Sigmoid colon (tissue), 4 donors: ENCODE measurements at regions not wholly inside any gene's neighbourhood (a gene's known extent, or its start where the extent isn't known, plus 50 kb on each side); places are given as distances from the start of the nearest gene placed in this dataset.

Experiments
- CTCF ChIP-seq, 4 experiments: fragments of 450-650 bp in 3 of 4; fragments of 200-600 bp in 1 of 4; IDR thresholded peaks; one replicate each; pipeline ENCODE4 v1.5.1; 2016 to 2019; ENCODE audit warnings: antibody characterized with exemption in 4 of 4, mild to moderate bottlenecking in 3 of 4, moderate library complexity in 2 of 4
- EP300 ChIP-seq, 4 donors: sonication (generic); formaldehyde crosslinking; IDR thresholded peaks; one replicate each; pipeline ENCODE4 v1.6.1; 2017; ENCODE audit warnings: antibody characterized with exemption in 4 of 4
- POLR2A ChIP-seq, 2 donors: fragments of 450-650 bp; IDR thresholded peaks; one replicate each; pipeline ENCODE4 v1.6.1; 2016; ENCODE audit warnings: antibody characterized with exemption in 2 of 2, mild to moderate bottlenecking in 2 of 2, moderate library complexity in 2 of 2
- POLR2AphosphoS5 ChIP-seq, 4 donors: sonication (generic); formaldehyde crosslinking; IDR thresholded peaks; one replicate each; pipeline ENCODE4 v1.6.1; 2017; ENCODE audit warnings: antibody characterized with exemption in 4 of 4

GRCh38 chr5:74098941-74099340 lies 472.9 kb downstream of the ARHGEF28 start:
- TF ChIP-seq CTCF (IDR thresholded peaks at IDR 0.05), result no peak
- TF ChIP-seq EP300 (IDR thresholded peaks at IDR 0.05), result no peak
- TF ChIP-seq POLR2A (IDR thresholded peaks at IDR 0.05), result no peak
- TF ChIP-seq POLR2AphosphoS5 (IDR thresholded peaks at IDR 0.05), result no peak
